ENCODE measurements at regions not wholly inside any gene's neighbourhood (a gene's known extent, or its start where the extent isn't known, plus 50 kb on each side); places are given as distances from the start of the nearest gene placed in this dataset.

- Histone ChIP-seq H3K9ac (ENCODE audit: low read length) (no peak overlapping the region), H3K4me1 (ENCODE audit: control insufficient read depth in 2 of 2, insufficient read depth in 2 of 2, low read length in 2 of 2) (no peaks in the 10 kb centered on the region), H4K20me1 (ENCODE audit: control insufficient read depth, insufficient read depth, low read length, poor library complexity, severe bottlenecking) (no peaks in the 10 kb centered on the region), H3K4me2 (replicated peaks; ENCODE audit: low read depth, low read length, poor library complexity, severe bottlenecking) (no peak overlapping the region), H3K27ac (ENCODE audit: low read length in 2 of 2) (no peak overlapping the region), H3K36me3 (replicated peaks in 1 of 2; ENCODE audit: control extremely low read depth in 1 of 2, control insufficient read depth in 1 of 2, extremely low read depth in 1 of 2, insufficient read depth in 2 of 2, low read length in 1 of 2) (no peaks in the 10 kb centered on the region), H3K79me2 (ENCODE audit: control insufficient read depth, insufficient read depth, low read length) (no peaks in the 10 kb centered on the region), H3K27me3 (replicated peaks in 1 of 4; ENCODE audit: control extremely low read depth in 1 of 4, control insufficient read depth in 3 of 4, insufficient read depth in 4 of 4, low read length in 3 of 4) (no peaks in the 10 kb centered on the region), H2AFZ (ENCODE audit: insufficient read depth, low read depth, low read length, poor library complexity, severe bottlenecking) (no peak overlapping the region), H3K9me3 (ENCODE audit: control extremely low read depth in 1 of 3, control insufficient read depth in 2 of 3, insufficient read depth in 1 of 3, low read length in 2 of 3) (peaks cover 0 to 2% (median 0%) of the 10 kb centered on the region in 3 donors), H3K4me3 (ENCODE audit: control extremely low read depth in 1 of 5, extremely low read depth in 1 of 5, insufficient read depth in 1 of 5, low read depth in 2 of 5, low read length in 4 of 5) (no peak overlapping the region)
- no peak for DNase-seq
- H3K27ac Mint-ChIP-seq: no peak overlapping the region
- TF ChIP-seq EZH2 (IDR thresholded peaks at IDR 0.05; ENCODE audit: borderline replicate concordance, insufficient read depth, low read depth, low read length, poor library complexity, severe bottlenecking) (no peak), CTCF (IDR thresholded peaks at IDR 0.05) (no peak)
- no peaks in the 10 kb centered on the region for H3K27me3 Mint-ChIP-seq
- 69% methylated on average over 3 of the region's 3 CpGs for WGBS (ENCODE audit: insufficient coverage)
- ChIA-PET POLR2A (no interaction called here), CTCF (no interaction called here)
- peaks cover 6% of the 10 kb centered on the region for H3K9me3 Mint-ChIP-seq (ENCODE audit: insufficient read depth)
- no peaks in the 10 kb centered on the region for H3K4me1 Mint-ChIP-seq
- intact Hi-C loops (cut with micrococcal nuclease): no loop called here
- no peak for ATAC-seq (ENCODE audit: low read depth)
- no peak overlapping the region for H3K4me3 Mint-ChIP-seq
Observed at GRCh38 chr16:65598621-65599020, 476.8 kb upstream of the CDH11 start.

GRCh38 chr16:65583498-65583897 lies 461.6 kb upstream of the CDH11 start:
- DNase-seq (no peak), ATAC-seq (ENCODE audit: low read depth) (no peak)
- Histone ChIP-seq H4K20me1 (ENCODE audit: control insufficient read depth, insufficient read depth, low read length, poor library complexity, severe bottlenecking) (no peaks in the 10 kb centered on the region), H3K79me2 (ENCODE audit: control insufficient read depth, insufficient read depth, low read length) (no peaks in the 10 kb centered on the region), H3K4me2 (replicated peaks; ENCODE audit: low read depth, low read length, poor library complexity, severe bottlenecking) (no peak overlapping the region), H3K27me3 (replicated peaks in 1 of 4; ENCODE audit: control extremely low read depth in 1 of 4, control insufficient read depth in 3 of 4, insufficient read depth in 4 of 4, low read length in 3 of 4) (no peaks in the 10 kb centered on the region), H3K27ac (ENCODE audit: low read length in 2 of 2) (no peak overlapping the region), H2AFZ (ENCODE audit: insufficient read depth, low read depth, low read length, poor library complexity, severe bottlenecking) (no peak overlapping the region), H3K36me3 (replicated peaks in 1 of 2; ENCODE audit: control extremely low read depth in 1 of 2, control insufficient read depth in 1 of 2, extremely low read depth in 1 of 2, insufficient read depth in 2 of 2, low read length in 1 of 2) (no peaks in the 10 kb centered on the region), H3K4me3 (ENCODE audit: control extremely low read depth in 1 of 5, extremely low read depth in 1 of 5, insufficient read depth in 1 of 5, low read depth in 2 of 5, low read length in 4 of 5) (no peak overlapping the region), H3K9ac (ENCODE audit: low read length) (no peak overlapping the region), H3K4me1 (ENCODE audit: control insufficient read depth in 2 of 2, insufficient read depth in 2 of 2, low read length in 2 of 2) (no peaks in the 10 kb centered on the region), H3K9me3 (ENCODE audit: control extremely low read depth in 1 of 3, control insufficient read depth in 2 of 3, insufficient read depth in 1 of 3, low read length in 2 of 3) (peaks cover 0 to 4% (median 0%) of the 10 kb centered on the region in 3 donors)
- ChIA-PET CTCF (no interaction called here), POLR2A (no interaction called here)
- no peak overlapping the region for H3K4me3 Mint-ChIP-seq
- peaks cover 2% of the 10 kb centered on the region for H3K9me3 Mint-ChIP-seq (ENCODE audit: insufficient read depth)
- H3K27ac Mint-ChIP-seq: no peak overlapping the region
- H3K27me3 Mint-ChIP-seq: no peaks in the 10 kb centered on the region
- 67% methylated on average over 3 of the region's 3 CpGs for WGBS (ENCODE audit: insufficient coverage)
- no peak for TF ChIP-seq EZH2 (IDR thresholded peaks at IDR 0.05; ENCODE audit: borderline replicate concordance, insufficient read depth, low read depth, low read length, poor library complexity, severe bottlenecking)
- no peak for TF ChIP-seq CTCF (IDR thresholded peaks at IDR 0.05)
- intact Hi-C loops (cut with micrococcal nuclease): no loop called here
- H3K4me1 Mint-ChIP-seq: no peaks in the 10 kb centered on the region
